ENCODE measurements at regions not wholly inside any gene's neighbourhood (a gene's known extent, or its start where the extent isn't known, plus 50 kb on each side); places are given as distances from the start of the nearest gene placed in this dataset.

- no peak for ATAC-seq
- SMC1A ChIA-PET (ENCODE audit: uncharacterized antibody, unreplicated experiment) = interaction anchor here (1.8 kb wide), 1 partner anchor 10 kb away, joined by 5 read pairs; no protein-coding TSS in a partner anchor
- Histone ChIP-seq H3K79me2 (ENCODE audit: control insufficient read depth, insufficient read depth, low read length) (no peaks in the 10 kb centered on the region), H3K9ac (ENCODE audit: control insufficient read depth, insufficient read depth, low read length) (no peak overlapping the region), H3K4me1 (ENCODE audit: control insufficient read depth, insufficient read depth, low read length) (no peaks in the 10 kb centered on the region), H3K36me3 (ENCODE audit: control insufficient read depth in 2 of 2, insufficient read depth in 2 of 2, low read length in 1 of 2) (no peaks in the 10 kb centered on the region), H3K27ac (ENCODE audit: control insufficient read depth, insufficient read depth) (no peak overlapping the region), H4K20me1 (ENCODE audit: control insufficient read depth, insufficient read depth) (no peaks in the 10 kb centered on the region), H3K4me3 (no peak overlapping the region), H3K9me3 (replicated peaks; ENCODE audit: control insufficient read depth, insufficient read depth, low read length) (peaks cover 2% of the 10 kb centered on the region; the same call in 2 of the 3 replicates), H2AFZ (ENCODE audit: control insufficient read depth, low read depth, low read length) (no peak overlapping the region), H3K4me2 (ENCODE audit: control insufficient read depth, insufficient read depth) (no peak overlapping the region), H3K27me3 (replicated peaks in 1 of 2; ENCODE audit: control insufficient read depth in 2 of 2, insufficient read depth in 2 of 2, low read length in 1 of 2) (no peaks in the 10 kb centered on the region)
- no peak for FAIRE-seq
- POLR2A ChIA-PET = interaction anchor here (0.5 kb wide), 1 partner anchor 422 kb away, joined by 5 read pairs; no protein-coding TSS in a partner anchor
- no peak for TF ChIP-seq USF2 (IDR thresholded peaks at IDR 0.05; ENCODE audit: borderline replicate concordance, low read depth, low read length)
- TF ChIP-seq ZNF622 (IDR thresholded peaks at IDR 0.05) = no peak
- TF ChIP-seq BACH1 (IDR thresholded peaks at IDR 0.05; ENCODE audit: borderline replicate concordance) = no peak
- TF ChIP-seq ATF3 (IDR thresholded peaks at IDR 0.05; ENCODE audit: borderline replicate concordance, extremely low read depth, low read depth, low read length) = no peak
- TF ChIP-seq ZBED1 (IDR thresholded peaks at IDR 0.05; ENCODE audit: borderline replicate concordance) = no peak
- TF ChIP-seq, protein P1, sequence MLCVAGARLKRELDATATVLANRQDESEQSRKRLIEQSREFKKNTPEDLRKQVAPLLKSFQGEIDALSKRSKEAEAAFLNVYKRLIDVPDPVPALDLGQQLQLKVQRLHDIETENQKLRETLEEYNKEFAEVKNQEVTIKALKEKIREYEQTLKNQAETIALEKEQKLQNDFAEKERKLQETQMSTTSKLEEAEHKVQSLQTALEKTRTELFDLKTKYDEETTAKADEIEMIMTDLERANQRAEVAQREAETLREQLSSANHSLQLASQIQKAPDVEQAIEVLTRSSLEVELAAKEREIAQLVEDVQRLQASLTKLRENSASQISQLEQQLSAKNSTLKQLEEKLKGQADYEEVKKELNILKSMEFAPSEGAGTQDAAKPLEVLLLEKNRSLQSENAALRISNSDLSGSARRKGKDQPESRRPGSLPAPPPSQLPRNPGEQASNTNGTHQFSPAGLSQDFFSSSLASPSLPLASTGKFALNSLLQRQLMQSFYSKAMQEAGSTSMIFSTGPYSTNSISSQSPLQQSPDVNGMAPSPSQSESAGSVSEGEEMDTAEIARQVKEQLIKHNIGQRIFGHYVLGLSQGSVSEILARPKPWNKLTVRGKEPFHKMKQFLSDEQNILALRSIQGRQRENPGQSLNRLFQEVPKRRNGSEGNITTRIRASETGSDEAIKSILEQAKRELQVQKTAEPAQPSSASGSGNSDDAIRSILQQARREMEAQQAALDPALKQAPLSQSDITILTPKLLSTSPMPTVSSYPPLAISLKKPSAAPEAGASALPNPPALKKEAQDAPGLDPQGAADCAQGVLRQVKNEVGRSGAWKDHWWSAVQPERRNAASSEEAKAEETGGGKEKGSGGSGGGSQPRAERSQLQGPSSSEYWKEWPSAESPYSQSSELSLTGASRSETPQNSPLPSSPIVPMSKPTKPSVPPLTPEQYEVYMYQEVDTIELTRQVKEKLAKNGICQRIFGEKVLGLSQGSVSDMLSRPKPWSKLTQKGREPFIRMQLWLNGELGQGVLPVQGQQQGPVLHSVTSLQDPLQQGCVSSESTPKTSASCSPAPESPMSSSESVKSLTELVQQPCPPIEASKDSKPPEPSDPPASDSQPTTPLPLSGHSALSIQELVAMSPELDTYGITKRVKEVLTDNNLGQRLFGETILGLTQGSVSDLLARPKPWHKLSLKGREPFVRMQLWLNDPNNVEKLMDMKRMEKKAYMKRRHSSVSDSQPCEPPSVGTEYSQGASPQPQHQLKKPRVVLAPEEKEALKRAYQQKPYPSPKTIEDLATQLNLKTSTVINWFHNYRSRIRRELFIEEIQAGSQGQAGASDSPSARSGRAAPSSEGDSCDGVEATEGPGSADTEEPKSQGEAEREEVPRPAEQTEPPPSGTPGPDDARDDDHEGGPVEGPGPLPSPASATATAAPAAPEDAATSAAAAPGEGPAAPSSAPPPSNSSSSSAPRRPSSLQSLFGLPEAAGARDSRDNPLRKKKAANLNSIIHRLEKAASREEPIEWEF (IDR thresholded peaks at IDR 0.05; ENCODE audit: insufficient replicate concordance, low read depth, low read length) = no peak
- TF ChIP-seq ELK1 (IDR thresholded peaks at IDR 0.05; ENCODE audit: low read depth, low read length) = no peak
- TF ChIP-seq PAX8 (IDR thresholded peaks at IDR 0.05) = no peak
- TF ChIP-seq, protein P2, sequence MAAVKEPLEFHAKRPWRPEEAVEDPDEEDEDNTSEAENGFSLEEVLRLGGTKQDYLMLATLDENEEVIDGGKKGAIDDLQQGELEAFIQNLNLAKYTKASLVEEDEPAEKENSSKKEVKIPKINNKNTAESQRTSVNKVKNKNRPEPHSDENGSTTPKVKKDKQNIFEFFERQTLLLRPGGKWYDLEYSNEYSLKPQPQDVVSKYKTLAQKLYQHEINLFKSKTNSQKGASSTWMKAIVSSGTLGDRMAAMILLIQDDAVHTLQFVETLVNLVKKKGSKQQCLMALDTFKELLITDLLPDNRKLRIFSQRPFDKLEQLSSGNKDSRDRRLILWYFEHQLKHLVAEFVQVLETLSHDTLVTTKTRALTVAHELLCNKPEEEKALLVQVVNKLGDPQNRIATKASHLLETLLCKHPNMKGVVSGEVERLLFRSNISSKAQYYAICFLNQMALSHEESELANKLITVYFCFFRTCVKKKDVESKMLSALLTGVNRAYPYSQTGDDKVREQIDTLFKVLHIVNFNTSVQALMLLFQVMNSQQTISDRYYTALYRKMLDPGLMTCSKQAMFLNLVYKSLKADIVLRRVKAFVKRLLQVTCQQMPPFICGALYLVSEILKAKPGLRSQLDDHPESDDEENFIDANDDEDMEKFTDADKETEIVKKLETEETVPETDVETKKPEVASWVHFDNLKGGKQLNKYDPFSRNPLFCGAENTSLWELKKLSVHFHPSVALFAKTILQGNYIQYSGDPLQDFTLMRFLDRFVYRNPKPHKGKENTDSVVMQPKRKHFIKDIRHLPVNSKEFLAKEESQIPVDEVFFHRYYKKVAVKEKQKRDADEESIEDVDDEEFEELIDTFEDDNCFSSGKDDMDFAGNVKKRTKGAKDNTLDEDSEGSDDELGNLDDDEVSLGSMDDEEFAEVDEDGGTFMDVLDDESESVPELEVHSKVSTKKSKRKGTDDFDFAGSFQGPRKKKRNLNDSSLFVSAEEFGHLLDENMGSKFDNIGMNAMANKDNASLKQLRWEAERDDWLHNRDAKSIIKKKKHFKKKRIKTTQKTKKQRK (IDR thresholded peaks at IDR 0.05; ENCODE audit: low read depth, low read length) = no peak
- BruUV-seq (replicated peaks) = no TSS peak
- no peak for DNase-seq (ENCODE audit: low read depth, low spot score)
- RAD21 ChIA-PET (ENCODE audit: unreplicated experiment) = no interaction called here
- intact Hi-C loops (cut with micrococcal nuclease; ENCODE audit: unreplicated experiment) = loop anchor here (10.0 kb wide), 1 partner anchor 478 kb away; no protein-coding TSS in a partner anchor
- CTCF ChIA-PET = no interaction called here
- in situ Hi-C loops (cut with MboI) = no loop called here
Observed at GRCh38 chr15:58276924-58277323, 138.7 kb downstream of the AQP9 start.
